ENCODE measurements at regions not wholly inside any gene's neighbourhood (a gene's known extent, or its start where the extent isn't known, plus 50 kb on each side); places are given as distances from the start of the nearest gene placed in this dataset.

DNA sequence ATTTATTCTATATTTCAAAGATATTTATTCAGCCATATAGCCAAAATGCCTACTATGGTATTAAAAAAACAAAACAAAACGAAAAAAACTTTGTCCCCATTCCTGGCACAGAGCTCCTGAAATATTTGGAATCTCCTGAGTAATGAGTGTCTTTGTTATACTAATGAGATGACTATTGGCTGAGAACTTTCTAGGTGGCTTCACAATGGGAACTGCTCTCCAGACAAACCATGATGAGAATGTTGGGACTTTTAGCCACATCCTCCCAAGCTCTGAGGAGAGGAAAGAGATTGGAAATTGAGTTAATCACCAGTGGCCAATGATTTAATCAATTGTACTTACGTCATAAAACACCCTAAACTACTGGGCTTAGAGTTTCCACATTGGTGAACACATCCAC lies 631.8 kb upstream of the SETBP1 start:
- TF ChIP-seq SMAD3 (CRISPR knock-in tag; IDR thresholded peaks at IDR 0.05; ENCODE audit: borderline replicate concordance): no peak
- no peak for TF ChIP-seq JUN (CRISPR knock-in tag; IDR thresholded peaks at IDR 0.05)
- TF ChIP-seq, protein P1, sequence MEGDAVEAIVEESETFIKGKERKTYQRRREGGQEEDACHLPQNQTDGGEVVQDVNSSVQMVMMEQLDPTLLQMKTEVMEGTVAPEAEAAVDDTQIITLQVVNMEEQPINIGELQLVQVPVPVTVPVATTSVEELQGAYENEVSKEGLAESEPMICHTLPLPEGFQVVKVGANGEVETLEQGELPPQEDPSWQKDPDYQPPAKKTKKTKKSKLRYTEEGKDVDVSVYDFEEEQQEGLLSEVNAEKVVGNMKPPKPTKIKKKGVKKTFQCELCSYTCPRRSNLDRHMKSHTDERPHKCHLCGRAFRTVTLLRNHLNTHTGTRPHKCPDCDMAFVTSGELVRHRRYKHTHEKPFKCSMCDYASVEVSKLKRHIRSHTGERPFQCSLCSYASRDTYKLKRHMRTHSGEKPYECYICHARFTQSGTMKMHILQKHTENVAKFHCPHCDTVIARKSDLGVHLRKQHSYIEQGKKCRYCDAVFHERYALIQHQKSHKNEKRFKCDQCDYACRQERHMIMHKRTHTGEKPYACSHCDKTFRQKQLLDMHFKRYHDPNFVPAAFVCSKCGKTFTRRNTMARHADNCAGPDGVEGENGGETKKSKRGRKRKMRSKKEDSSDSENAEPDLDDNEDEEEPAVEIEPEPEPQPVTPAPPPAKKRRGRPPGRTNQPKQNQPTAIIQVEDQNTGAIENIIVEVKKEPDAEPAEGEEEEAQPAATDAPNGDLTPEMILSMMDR (IDR thresholded peaks at IDR 0.05): no peak
- no peak for TF ChIP-seq PREB (CRISPR knock-in tag; IDR thresholded peaks at IDR 0.05; ENCODE audit: borderline replicate concordance)
- no peak for TF ChIP-seq E2F1 (CRISPR knock-in tag; IDR thresholded peaks at IDR 0.05)
- no peak for TF ChIP-seq ZNF396 (CRISPR knock-in tag; IDR thresholded peaks at IDR 0.05; ENCODE audit: borderline replicate concordance)
- TF ChIP-seq, protein P2, sequence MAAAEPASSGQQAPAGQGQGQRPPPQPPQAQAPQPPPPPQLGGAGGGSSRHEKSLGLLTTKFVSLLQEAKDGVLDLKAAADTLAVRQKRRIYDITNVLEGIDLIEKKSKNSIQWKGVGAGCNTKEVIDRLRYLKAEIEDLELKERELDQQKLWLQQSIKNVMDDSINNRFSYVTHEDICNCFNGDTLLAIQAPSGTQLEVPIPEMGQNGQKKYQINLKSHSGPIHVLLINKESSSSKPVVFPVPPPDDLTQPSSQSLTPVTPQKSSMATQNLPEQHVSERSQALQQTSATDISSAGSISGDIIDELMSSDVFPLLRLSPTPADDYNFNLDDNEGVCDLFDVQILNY (CRISPR knock-in tag; IDR thresholded peaks at IDR 0.05): no peak
- TF ChIP-seq USF2 (CRISPR knock-in tag; IDR thresholded peaks at IDR 0.05): no peak
- TF ChIP-seq ETV6 (CRISPR knock-in tag; IDR thresholded peaks at IDR 0.05): no peak
- TF ChIP-seq CREM (CRISPR knock-in tag; IDR thresholded peaks at IDR 0.05): no peak
